ENCODE measurements at regions not wholly inside any gene's neighbourhood (a gene's known extent, or its start where the extent isn't known, plus 50 kb on each side); places are given as distances from the start of the nearest gene placed in this dataset.

- no peak for TF ChIP-seq CTCF (conservative IDR thresholded peaks at IDR 0.05; ENCODE audit: low read depth, low read length)
- no peak for TF ChIP-seq USF2 (IDR thresholded peaks at IDR 0.05; ENCODE audit: low read depth, low read length)
- TF ChIP-seq POLR2A (IDR thresholded peaks at IDR 0.05; ENCODE audit: low read depth, low read length): no peak
- TF ChIP-seq CHD1 (IDR thresholded peaks at IDR 0.05; ENCODE audit: low read depth, low read length): no peak
- TF ChIP-seq CEBPB (IDR thresholded peaks at IDR 0.05; ENCODE audit: low read depth, low read length): no peak
- no peak for TF ChIP-seq FOS (IDR thresholded peaks at IDR 0.05; ENCODE audit: low read depth, low read length)
- TF ChIP-seq MAZ (IDR thresholded peaks at IDR 0.05; ENCODE audit: borderline replicate concordance, low read depth, low read length): no peak
- TF ChIP-seq MXI1 (IDR thresholded peaks at IDR 0.05; ENCODE audit: borderline replicate concordance, low read depth, low read length): no peak
- TF ChIP-seq RCOR1 (IDR thresholded peaks at IDR 0.05; ENCODE audit: insufficient replicate concordance, low read length): no peak
- TF ChIP-seq BHLHE40 (IDR thresholded peaks at IDR 0.05; ENCODE audit: low read depth, low read length): no peak
- no peak for TF ChIP-seq RAD21 (IDR thresholded peaks at IDR 0.05; ENCODE audit: low read length)
- no peak for TF ChIP-seq MAFK (IDR thresholded peaks at IDR 0.05; ENCODE audit: low read depth, low read length)
- no peak for TF ChIP-seq RFX5 (IDR thresholded peaks at IDR 0.05; ENCODE audit: low read depth, low read length)
Measured at GRCh38 chr9:31136524-31136923, 1247.9 kb upstream of the ACO1 start.
